Tibial nerve (tissue), 4 donors: ENCODE measurements at regions not wholly inside any gene's neighbourhood (a gene's known extent, or its start where the extent isn't known, plus 50 kb on each side); places are given as distances from the start of the nearest gene placed in this dataset.

Experiments used
- DNase-seq, 2 donors: peaks; one replicate each; pipeline ENCODE4 v3.0.0-alpha.2; 2019; ENCODE audit warnings: low spot score in 2 of 2
- H3K27ac ChIP-seq, 4 donors: fragments of 200-600 bp; sonication (generic) in 3 of 4; one replicate each; pipeline ENCODE4 v1.5.1; 2017 to 2019; ENCODE audit warnings: mild to moderate bottlenecking in 1 of 4
- H3K27me3 ChIP-seq, 2 donors: fragments of 200-600 bp; sonication (generic) in 1 of 2; one replicate each; pipeline versions ENCODE4 v1.5.1 to v1.6.0; 2017 to 2019
- H3K36me3 ChIP-seq, 3 donors: fragments of 200-600 bp; sonication (generic); one replicate each; pipeline ENCODE4 v1.5.1; 2018 to 2019
- H3K4me1 ChIP-seq, 4 donors: fragments of 200-600 bp; sonication (generic) in 3 of 4; one replicate each; pipeline ENCODE4 v1.5.1; 2017 to 2019
- H3K4me3 ChIP-seq, 4 donors: fragments of 200-600 bp; sonication (generic) in 3 of 4; one replicate each; pipeline ENCODE4 v1.5.1; 2017 to 2019; ENCODE audit warnings: mild to moderate bottlenecking in 1 of 4, moderate library complexity in 1 of 4
- H3K9me3 ChIP-seq, 4 donors: fragments of 200-600 bp; sonication (generic) in 3 of 4; one replicate each; pipeline ENCODE4 v1.5.1; 2017 to 2019
- CTCF ChIP-seq, 5 experiments: fragments of 200-600 bp in 3 of 5; fragments of 450-650 bp in 2 of 5; sonication (generic) in 3 of 5; IDR thresholded peaks; one replicate each; pipeline ENCODE4 v1.5.1; 2016 to 2019; ENCODE audit warnings: antibody characterized with exemption in 5 of 5, mild to moderate bottlenecking in 3 of 5, moderate library complexity in 2 of 5
- EP300 ChIP-seq, 2 donors: sonication (generic); formaldehyde crosslinking; IDR thresholded peaks; one replicate each; pipeline ENCODE4 v1.6.1; 2017; ENCODE audit warnings: antibody characterized with exemption in 2 of 2, mild to moderate bottlenecking in 1 of 2
- POLR2A ChIP-seq, 2 donors: fragments of 450-650 bp; IDR thresholded peaks; one replicate each; pipeline ENCODE4 v1.6.1; 2017; ENCODE audit warnings: antibody characterized with exemption in 2 of 2, mild to moderate bottlenecking in 2 of 2, moderate library complexity in 2 of 2
- WGBS, 2 donors: methylation state at CpG; one replicate each; pipeline ENCODE4 v1.1.5; 2018; 5-methylcytosine and 5-hydroxymethylcytosine counted together

- peaks cover 0 to 19% (median 2%) of the 10 kb centered on the region in 4 donors for H3K9me3 ChIP-seq
- H3K27me3 ChIP-seq: no peaks in the 10 kb centered on the region
- H3K36me3 ChIP-seq: no peaks in the 10 kb centered on the region
- no peak overlapping the region for H3K4me3 ChIP-seq
- H3K4me1 ChIP-seq: no peaks in the 10 kb centered on the region
- no peak for TF ChIP-seq CTCF (IDR thresholded peaks at IDR 0.05)
- TF ChIP-seq POLR2A (IDR thresholded peaks at IDR 0.05): no peak
- TF ChIP-seq EP300 (IDR thresholded peaks at IDR 0.05): no peak
- no peak overlapping the region for H3K27ac ChIP-seq
- DNase-seq: no peak
- 80 to 89% methylated on average over 3 of the region's 3 CpGs for WGBS, 2 donors
Measured at GRCh38 chr3:117102426-117102825, 392.8 kb downstream of the TUSC7 start.

GRCh38 chr3:117103675-117104074 is 394.1 kb downstream of the TUSC7 start:
- DNase-seq: no peak
- Histone ChIP-seq H3K4me1 (no peaks in the 10 kb centered on the region), H3K27ac (no peak overlapping the region), H3K4me3 (no peak overlapping the region), H3K36me3 (no peaks in the 10 kb centered on the region), H3K9me3 (peaks cover 0 to 16% (median under 1%) of the 10 kb centered on the region in 4 donors), H3K27me3 (no peaks in the 10 kb centered on the region)
- TF ChIP-seq CTCF (IDR thresholded peaks at IDR 0.05) (no peak), POLR2A (IDR thresholded peaks at IDR 0.05) (no peak), EP300 (IDR thresholded peaks at IDR 0.05) (no peak)
- WGBS, 2 donors: 75 to 76% methylated on average over 3 of the region's 3 CpGs

GRCh38 chr3:117104381-117104780 is 394.8 kb downstream of the TUSC7 start:
- Histone ChIP-seq H3K27ac (no peak overlapping the region), H3K4me1 (no peaks in the 10 kb centered on the region), H3K27me3 (no peaks in the 10 kb centered on the region), H3K36me3 (no peaks in the 10 kb centered on the region), H3K4me3 (no peak overlapping the region), H3K9me3 (peaks cover 0 to 9% (median 0%) of the 10 kb centered on the region in 4 donors)
- no peak for DNase-seq
- 76 to 81% methylated on average over 2 of the region's 2 CpGs for WGBS, 2 donors
- TF ChIP-seq POLR2A (IDR thresholded peaks at IDR 0.05) (no peak), CTCF (IDR thresholded peaks at IDR 0.05) (no peak), EP300 (IDR thresholded peaks at IDR 0.05) (no peak)

- Histone ChIP-seq H3K4me3 (no peak overlapping the region), H3K4me1 (no peaks in the 10 kb centered on the region), H3K36me3 (no peaks in the 10 kb centered on the region), H3K9me3 (peaks cover 0 to 8% (median 0%) of the 10 kb centered on the region in 4 donors), H3K27me3 (no peaks in the 10 kb centered on the region), H3K27ac (no peak overlapping the region)
- no peak for DNase-seq
- TF ChIP-seq POLR2A (IDR thresholded peaks at IDR 0.05) (no peak), EP300 (IDR thresholded peaks at IDR 0.05) (no peak), CTCF (IDR thresholded peaks at IDR 0.05) (no peak)
- 94% methylated on average over 4 of the region's 4 CpGs for WGBS, 2 donors
Measured at GRCh38 chr3:117104792-117105191, 395.2 kb downstream of the TUSC7 start.

- no peak for DNase-seq
- WGBS, 2 donors: 60 to 63% methylated on average over 5 of the region's 5 CpGs
Measured at GRCh38 chr3:117105686-117106085, 396.1 kb downstream of the TUSC7 start.

More at GRCh38 chr3:117105686-117106085, 396.1 kb downstream of the TUSC7 start:
- H3K4me3 ChIP-seq: no peak overlapping the region
- H3K36me3 ChIP-seq: no peaks in the 10 kb centered on the region
- no peaks in the 10 kb centered on the region for H3K4me1 ChIP-seq
- TF ChIP-seq CTCF (IDR thresholded peaks at IDR 0.05): no peak
- no peak for TF ChIP-seq EP300 (IDR thresholded peaks at IDR 0.05)
- no peak for TF ChIP-seq POLR2A (IDR thresholded peaks at IDR 0.05)
- no peak overlapping the region for H3K27ac ChIP-seq
- no peaks in the 10 kb centered on the region for H3K27me3 ChIP-seq
- H3K9me3 ChIP-seq: peaks cover 0 to 8% (median 0%) of the 10 kb centered on the region in 4 donors
